Activated naive CD4-positive, alpha-beta T cell treated with anti-CD3 and anti-CD28 coated beads, Interleukin-2, amount 10 ng/mL, durations not matched to agents 7 days and 5 days (primary cell): ENCODE measurements at regions not wholly inside any gene's neighbourhood (a gene's known extent, or its start where the extent isn't known, plus 50 kb on each side); places are given as distances from the start of the nearest gene placed in this dataset.
"Not testable (repeated sequence)": the region's sequence is repeated elsewhere in the genome, so short reads cannot be mapped to it uniquely, and the experiment has no call there.

ENCODE experiments used
- CTCF ChIA-PET: fragments of 350-600 bp; sonication (Branson Sonifier 250); formaldehyde crosslinking; loops from one replicate; lab custom pipeline; 2021; ENCODE audit warnings: antibody characterized with exemption; lab: Charles Lee
- DNase-seq: peaks from one replicate; pipeline ENCODE4 v3.0.0-alpha.2; 2020
- H3K27ac Mint-ChIP-seq: one replicate; pipeline ENCODE4 v1.8.0; 2021; ENCODE audit warnings: mild to moderate bottlenecking, moderate library complexity, mixed read lengths
- H3K27me3 Mint-ChIP-seq: one replicate; pipeline ENCODE4 v1.8.0; 2021; ENCODE audit warnings: mild to moderate bottlenecking, mixed read lengths
- H3K36me3 Mint-ChIP-seq: one replicate; pipeline ENCODE4 v1.8.0; 2021; ENCODE audit warnings: mixed read lengths
- H3K4me1 Mint-ChIP-seq: one replicate; pipeline ENCODE4 v1.8.0; 2021; ENCODE audit warnings: mixed read lengths
- H3K4me3 Mint-ChIP-seq: one replicate; pipeline ENCODE4 v1.8.0; 2021; ENCODE audit warnings: mild to moderate bottlenecking, moderate library complexity, mixed read lengths
- H3K9me3 Mint-ChIP-seq: one replicate; pipeline ENCODE4 v1.8.0; 2021; ENCODE audit warnings: mixed read lengths

- DNase-seq: no peak
- Mint-ChIP-seq H3K4me3 (no peak overlapping the region), H3K27me3 (no peaks in the 10 kb centered on the region), H3K27ac (no peak overlapping the region), H3K36me3 (no peaks in the 10 kb centered on the region), H3K9me3 (no peaks in the 10 kb centered on the region), H3K4me1 (no peaks in the 10 kb centered on the region)
- CTCF ChIA-PET: no interaction called here
Observed at GRCh38 chrX:144716187-144716586, 531.1 kb upstream of the SPANXN1 start.

DNA sequence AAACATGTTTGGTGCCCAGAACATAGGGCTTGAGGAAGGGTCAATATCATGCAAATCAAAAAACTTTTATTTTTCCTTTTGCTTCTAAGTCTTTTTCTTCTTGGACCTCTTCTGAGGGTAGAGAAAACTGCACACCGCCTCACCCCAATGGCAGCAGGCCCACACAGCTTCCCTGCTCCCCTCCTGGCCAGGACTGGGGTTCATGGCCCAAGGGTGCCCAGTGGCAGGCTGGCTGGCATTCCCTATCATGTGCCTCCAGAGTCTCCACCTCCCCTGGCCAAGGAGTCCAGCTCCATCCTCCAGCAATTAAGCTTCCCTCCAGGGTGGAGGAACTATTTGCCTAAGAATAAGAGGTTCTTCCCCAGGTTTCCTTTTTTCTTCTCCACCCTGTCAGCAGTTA lies 529.6 kb upstream of the SPANXN1 start:
- Mint-ChIP-seq H3K27ac (no peak overlapping the region), H3K4me1 (no peaks in the 10 kb centered on the region)
- CTCF ChIA-PET: no interaction called here

GRCh38 chrX:144722307-144722706 lies 525.0 kb upstream of the SPANXN1 start:
- CTCF ChIA-PET: no interaction called here

More for the DNA sequence above, 529.6 kb upstream of the SPANXN1 start:
- H3K36me3 Mint-ChIP-seq: no peaks in the 10 kb centered on the region
- H3K27me3 Mint-ChIP-seq: no peaks in the 10 kb centered on the region
- DNase-seq: no peak
- H3K4me3 Mint-ChIP-seq: no peak overlapping the region
- H3K9me3 Mint-ChIP-seq: peaks cover under 1% of the 10 kb centered on the region

GRCh38 chrX:144730471-144730870 lies 516.8 kb upstream of the SPANXN1 start:
- no peaks in the 10 kb centered on the region for H3K27me3 Mint-ChIP-seq
- H3K4me1 Mint-ChIP-seq: no peaks in the 10 kb centered on the region
- H3K27ac Mint-ChIP-seq: no peak overlapping the region
- CTCF ChIA-PET: no interaction called here
- DNase-seq: no peak
- no peak overlapping the region for H3K4me3 Mint-ChIP-seq
- no peaks in the 10 kb centered on the region for H3K9me3 Mint-ChIP-seq
- no peaks in the 10 kb centered on the region for H3K36me3 Mint-ChIP-seq

More at GRCh38 chrX:144722307-144722706, 525.0 kb upstream of the SPANXN1 start:
- Mint-ChIP-seq H3K4me3 (no peak overlapping the region), H3K27me3 (no peaks in the 10 kb centered on the region), H3K27ac (no peak overlapping the region), H3K9me3 (peaks cover 3% of the 10 kb centered on the region), H3K36me3 (no peaks in the 10 kb centered on the region), H3K4me1 (no peaks in the 10 kb centered on the region)
- no peak for DNase-seq

DNA sequence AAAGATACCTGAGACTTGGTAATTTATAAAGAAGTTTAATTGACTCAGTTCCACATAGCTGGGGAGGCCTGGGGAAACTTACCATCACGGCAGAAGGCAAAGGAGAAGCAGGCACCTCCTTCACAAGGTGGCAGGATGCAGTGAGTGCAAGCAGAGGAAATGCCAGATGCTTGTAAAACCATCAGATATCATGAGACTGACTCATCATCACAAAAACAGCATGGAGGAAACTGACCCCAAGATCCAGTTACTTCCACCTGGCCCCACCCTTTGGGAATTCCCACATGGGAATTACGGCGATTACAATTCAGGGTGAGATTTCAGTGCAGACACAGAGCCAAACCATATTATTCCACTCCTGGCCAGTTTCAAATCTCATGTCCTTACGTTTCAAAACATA lies 514.7 kb upstream of the SPANXN1 start:
- Mint-ChIP-seq H3K36me3 (no peaks in the 10 kb centered on the region), H3K27ac (no peak overlapping the region), H3K4me1 (no peaks in the 10 kb centered on the region), H3K27me3 (no peaks in the 10 kb centered on the region), H3K4me3 (no peak overlapping the region), H3K9me3 (no peaks in the 10 kb centered on the region)
- DNase-seq: no peak
- CTCF ChIA-PET: no interaction called here

DNA sequence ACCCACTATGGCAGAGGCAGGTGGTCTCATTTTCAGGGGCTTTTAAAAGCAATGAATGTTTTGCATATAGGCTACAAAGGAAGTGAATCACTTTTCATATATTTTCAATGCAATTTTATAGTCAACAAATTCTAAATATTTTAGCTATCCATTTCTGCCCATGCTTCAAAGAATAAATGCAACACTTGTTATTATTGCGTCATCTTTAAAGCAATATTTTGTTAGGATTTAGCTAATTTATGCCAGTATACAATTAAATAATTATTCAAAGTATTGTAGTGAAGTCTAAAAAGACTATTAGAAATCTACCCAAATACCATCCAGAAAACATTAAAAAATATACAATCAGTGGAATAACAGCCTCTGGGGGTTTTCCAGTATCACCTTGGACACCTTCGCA lies 509.1 kb upstream of the SPANXN1 start:
- Mint-ChIP-seq H3K9me3 (no peaks in the 10 kb centered on the region), H3K36me3 (no peaks in the 10 kb centered on the region), H3K4me1 (no peaks in the 10 kb centered on the region), H3K27ac (no peak overlapping the region), H3K27me3 (no peaks in the 10 kb centered on the region), H3K4me3 (no peak overlapping the region)
- no peak for DNase-seq
- CTCF ChIA-PET: no interaction called here

- H3K4me1 Mint-ChIP-seq: no peaks in the 10 kb centered on the region
- H3K9me3 Mint-ChIP-seq: no peaks in the 10 kb centered on the region
- no peaks in the 10 kb centered on the region for H3K27me3 Mint-ChIP-seq
- CTCF ChIA-PET: no interaction called here
- no peak for DNase-seq
- no peaks in the 10 kb centered on the region for H3K36me3 Mint-ChIP-seq
- H3K27ac Mint-ChIP-seq: no peak overlapping the region
- no peak overlapping the region for H3K4me3 Mint-ChIP-seq
Observed at GRCh38 chrX:144768540-144768939, 478.8 kb upstream of the SPANXN1 start.

- H3K27ac Mint-ChIP-seq, DNase-seq, CTCF ChIA-PET, H3K4me1 Mint-ChIP-seq, H3K27me3 Mint-ChIP-seq, H3K4me3 Mint-ChIP-seq, H3K9me3 Mint-ChIP-seq, H3K36me3 Mint-ChIP-seq: not testable (repeated sequence)
Observed at GRCh38 chrX:144783528-144783927, 463.8 kb upstream of the SPANXN1 start.

DNA sequence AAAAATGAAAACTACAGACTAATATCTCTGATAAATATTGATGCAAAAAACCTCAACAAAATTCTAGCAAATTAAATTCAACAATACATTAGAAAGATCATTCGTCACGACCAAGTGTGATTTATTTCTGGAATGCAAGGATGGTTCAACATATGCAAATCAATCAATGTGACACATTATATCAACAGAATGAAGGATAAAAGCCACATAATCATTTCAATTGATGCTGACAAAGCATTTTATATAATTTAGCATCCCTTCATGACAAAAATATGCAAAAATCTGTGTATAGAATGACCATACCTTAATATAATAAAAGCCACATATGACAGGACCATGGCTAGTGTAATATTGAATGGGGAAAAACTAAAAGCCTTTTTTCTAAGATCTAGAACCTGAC lies 457.2 kb upstream of the SPANXN1 start:
- H3K9me3 Mint-ChIP-seq: peaks cover 13% of the 10 kb centered on the region
- no peaks in the 10 kb centered on the region for H3K27me3 Mint-ChIP-seq
- H3K36me3 Mint-ChIP-seq: no peaks in the 10 kb centered on the region
- no peak overlapping the region for H3K4me3 Mint-ChIP-seq
- no peak overlapping the region for H3K27ac Mint-ChIP-seq
- H3K4me1 Mint-ChIP-seq: no peaks in the 10 kb centered on the region
- DNase-seq: no peak
- CTCF ChIA-PET: no interaction called here

GRCh38 chrX:144791298-144791697 lies 456.0 kb upstream of the SPANXN1 start:
- peaks cover 13% of the 10 kb centered on the region for H3K9me3 Mint-ChIP-seq
- CTCF ChIA-PET: no interaction called here

DNA sequence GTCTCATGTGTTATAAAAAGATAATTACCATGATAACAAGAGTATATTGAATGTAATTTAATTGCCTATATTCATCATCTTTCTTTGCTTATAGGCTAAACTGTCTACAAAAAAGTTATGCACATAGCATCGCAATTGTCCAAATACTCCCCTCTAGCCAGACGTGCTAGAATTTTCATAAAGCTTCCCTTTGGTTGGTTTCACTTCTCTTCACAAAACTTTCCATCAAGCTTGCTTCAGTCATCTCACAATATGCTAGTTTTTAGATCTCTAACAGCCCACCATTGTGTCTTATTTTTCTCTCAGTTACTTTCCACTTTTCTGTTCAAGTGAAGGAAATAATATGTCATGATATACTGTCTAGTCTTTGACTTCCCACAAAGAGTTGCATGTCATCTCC lies 448.3 kb upstream of the SPANXN1 start:
- H3K4me3 Mint-ChIP-seq: no peak overlapping the region
- no peaks in the 10 kb centered on the region for H3K27me3 Mint-ChIP-seq
- no peaks in the 10 kb centered on the region for H3K36me3 Mint-ChIP-seq
- CTCF ChIA-PET: no interaction called here
- H3K4me1 Mint-ChIP-seq: no peaks in the 10 kb centered on the region
- no peak overlapping the region for H3K27ac Mint-ChIP-seq
- no peak for DNase-seq
- peaks cover 2% of the 10 kb centered on the region for H3K9me3 Mint-ChIP-seq

More at GRCh38 chrX:144791298-144791697, 456.0 kb upstream of the SPANXN1 start:
- no peaks in the 10 kb centered on the region for H3K27me3 Mint-ChIP-seq
- H3K36me3 Mint-ChIP-seq: no peaks in the 10 kb centered on the region
- H3K27ac Mint-ChIP-seq: no peak overlapping the region
- no peak for DNase-seq
- H3K4me1 Mint-ChIP-seq: no peaks in the 10 kb centered on the region
- H3K4me3 Mint-ChIP-seq: no peak overlapping the region

DNA sequence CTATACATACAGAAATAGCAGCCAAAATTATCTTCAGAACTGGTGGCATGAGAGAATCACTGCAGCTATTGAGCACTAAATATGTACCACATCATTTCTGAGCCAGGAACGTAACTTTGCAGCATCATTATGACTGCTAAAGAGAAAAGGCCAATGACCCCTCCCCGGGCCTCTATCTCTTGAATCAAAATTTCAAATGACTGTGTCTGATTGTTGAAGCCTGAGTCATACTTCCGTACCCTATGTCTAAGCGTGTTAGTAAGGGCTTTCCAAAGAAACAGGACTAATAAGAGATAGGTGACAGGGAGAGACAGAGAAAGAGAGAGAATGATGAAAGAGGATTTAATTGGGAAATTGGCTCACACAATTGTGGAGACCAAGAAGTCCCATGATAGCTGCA lies 445.5 kb upstream of the SPANXN1 start:
- Mint-ChIP-seq H3K36me3 (no peaks in the 10 kb centered on the region), H3K9me3 (peaks cover 2% of the 10 kb centered on the region), H3K27ac (no peak overlapping the region), H3K27me3 (no peaks in the 10 kb centered on the region), H3K4me3 (no peak overlapping the region), H3K4me1 (no peaks in the 10 kb centered on the region)
- CTCF ChIA-PET: no interaction called here
- DNase-seq: no peak

DNA sequence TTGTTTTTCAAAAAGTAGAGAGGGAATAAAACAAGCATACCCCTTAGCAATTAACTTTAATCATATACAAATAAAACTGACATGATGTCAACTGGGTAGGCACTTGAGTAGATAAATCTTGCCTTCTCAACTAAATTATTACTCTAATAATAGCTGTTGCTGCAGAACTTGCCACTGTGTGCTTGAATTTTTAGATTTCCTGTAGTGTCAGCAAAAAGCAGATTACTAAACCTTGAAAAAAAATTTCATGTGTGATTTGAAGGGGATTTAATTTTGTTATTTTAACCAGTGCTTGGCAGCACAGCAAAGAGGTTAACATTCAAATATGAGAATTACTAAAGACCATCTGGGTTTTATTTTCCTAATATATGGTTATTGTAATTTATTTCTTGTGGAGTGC lies 438.3 kb upstream of the SPANXN1 start:
- H3K27ac Mint-ChIP-seq: no peak overlapping the region
- no peak for DNase-seq
- H3K27me3 Mint-ChIP-seq: no peaks in the 10 kb centered on the region
- H3K9me3 Mint-ChIP-seq: peaks cover 4% of the 10 kb centered on the region
- H3K36me3 Mint-ChIP-seq: no peaks in the 10 kb centered on the region
- CTCF ChIA-PET: no interaction called here
- H3K4me1 Mint-ChIP-seq: no peaks in the 10 kb centered on the region
- no peak overlapping the region for H3K4me3 Mint-ChIP-seq

DNA sequence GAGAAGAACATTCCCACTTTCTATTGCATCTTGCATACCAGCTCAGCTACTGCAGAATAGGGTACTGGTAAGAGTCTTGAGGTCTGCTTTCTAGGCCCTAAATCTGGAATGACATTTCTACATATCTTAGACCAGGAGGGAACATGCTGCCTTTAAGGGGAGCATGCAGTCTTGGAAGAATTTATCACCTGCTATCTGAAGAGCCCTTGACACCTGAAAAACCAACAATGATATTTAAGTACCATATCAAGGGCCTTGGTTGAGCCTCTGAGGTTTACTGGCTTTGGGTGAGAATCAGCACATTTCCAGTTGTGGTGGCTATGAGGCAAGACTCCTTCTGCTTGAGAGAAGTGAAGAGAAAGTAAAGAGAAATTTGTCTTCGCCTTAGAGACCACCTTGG lies 436.8 kb upstream of the SPANXN1 start:
- H3K4me3 Mint-ChIP-seq: no peak overlapping the region
- peaks cover 4% of the 10 kb centered on the region for H3K9me3 Mint-ChIP-seq
- no peaks in the 10 kb centered on the region for H3K4me1 Mint-ChIP-seq
- H3K36me3 Mint-ChIP-seq: no peaks in the 10 kb centered on the region
- CTCF ChIA-PET: no interaction called here
- H3K27me3 Mint-ChIP-seq: no peaks in the 10 kb centered on the region
- no peak overlapping the region for H3K27ac Mint-ChIP-seq
- DNase-seq: no peak

GRCh38 chrX:144819406-144819805 lies 427.9 kb upstream of the SPANXN1 start:
- CTCF ChIA-PET: no interaction called here
- Mint-ChIP-seq H3K9me3 (no peaks in the 10 kb centered on the region), H3K4me3 (no peak overlapping the region), H3K27me3 (no peaks in the 10 kb centered on the region), H3K27ac (no peak overlapping the region), H3K36me3 (no peaks in the 10 kb centered on the region), H3K4me1 (no peaks in the 10 kb centered on the region)
- no peak for DNase-seq

- no peak for DNase-seq
- Mint-ChIP-seq H3K27me3 (no peaks in the 10 kb centered on the region), H3K27ac (no peak overlapping the region), H3K9me3 (peaks cover 9% of the 10 kb centered on the region), H3K36me3 (no peaks in the 10 kb centered on the region), H3K4me1 (no peaks in the 10 kb centered on the region), H3K4me3 (no peak overlapping the region)
- CTCF ChIA-PET: no interaction called here
Observed at GRCh38 chrX:144840616-144841015, 406.7 kb upstream of the SPANXN1 start.
